ENCODE measurements at regions not wholly inside any gene's neighbourhood (a gene's known extent, or its start where the extent isn't known, plus 50 kb on each side); places are given as distances from the start of the nearest gene placed in this dataset.

GRCh38 chr10:111446966-111447365 lies 370.1 kb downstream of the ADRA2A start:
- TF ChIP-seq, protein P1, sequence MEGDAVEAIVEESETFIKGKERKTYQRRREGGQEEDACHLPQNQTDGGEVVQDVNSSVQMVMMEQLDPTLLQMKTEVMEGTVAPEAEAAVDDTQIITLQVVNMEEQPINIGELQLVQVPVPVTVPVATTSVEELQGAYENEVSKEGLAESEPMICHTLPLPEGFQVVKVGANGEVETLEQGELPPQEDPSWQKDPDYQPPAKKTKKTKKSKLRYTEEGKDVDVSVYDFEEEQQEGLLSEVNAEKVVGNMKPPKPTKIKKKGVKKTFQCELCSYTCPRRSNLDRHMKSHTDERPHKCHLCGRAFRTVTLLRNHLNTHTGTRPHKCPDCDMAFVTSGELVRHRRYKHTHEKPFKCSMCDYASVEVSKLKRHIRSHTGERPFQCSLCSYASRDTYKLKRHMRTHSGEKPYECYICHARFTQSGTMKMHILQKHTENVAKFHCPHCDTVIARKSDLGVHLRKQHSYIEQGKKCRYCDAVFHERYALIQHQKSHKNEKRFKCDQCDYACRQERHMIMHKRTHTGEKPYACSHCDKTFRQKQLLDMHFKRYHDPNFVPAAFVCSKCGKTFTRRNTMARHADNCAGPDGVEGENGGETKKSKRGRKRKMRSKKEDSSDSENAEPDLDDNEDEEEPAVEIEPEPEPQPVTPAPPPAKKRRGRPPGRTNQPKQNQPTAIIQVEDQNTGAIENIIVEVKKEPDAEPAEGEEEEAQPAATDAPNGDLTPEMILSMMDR (IDR thresholded peaks at IDR 0.05) = no peak
- no peaks in the 10 kb centered on the region for H3K36me3 ChIP-seq
- ATAC-seq (no peak), DNase-seq (no peak)
- no peaks in the 10 kb centered on the region for H3K4me1 ChIP-seq
- H3K27ac ChIP-seq = no peak overlapping the region
- H3K27me3 ChIP-seq = no peaks in the 10 kb centered on the region
- H3K4me3 ChIP-seq = no peak overlapping the region
- H3K9me3 ChIP-seq = no peaks in the 10 kb centered on the region
- intact Hi-C loops (cut with DNase I) = no loop called here

- no peak overlapping the region for H3K4me3 ChIP-seq
- H3K27me3 ChIP-seq = no peaks in the 10 kb centered on the region
- TF ChIP-seq, protein P1 (IDR thresholded peaks at IDR 0.05) = no peak
- no peaks in the 10 kb centered on the region for H3K36me3 ChIP-seq
- no peaks in the 10 kb centered on the region for H3K4me1 ChIP-seq
- no peaks in the 10 kb centered on the region for H3K9me3 ChIP-seq
- ATAC-seq (no peak), DNase-seq (no peak)
- H3K27ac ChIP-seq = no peak overlapping the region
- intact Hi-C loops (cut with DNase I) = no loop called here
Observed at GRCh38 chr10:111452153-111452552, 375.3 kb downstream of the ADRA2A start.

- H3K9me3 ChIP-seq = no peaks in the 10 kb centered on the region
- no peaks in the 10 kb centered on the region for H3K36me3 ChIP-seq
- no peak for DNase-seq
- ATAC-seq = no peak
- H3K4me1 ChIP-seq = no peaks in the 10 kb centered on the region
- TF ChIP-seq, protein P1 (IDR thresholded peaks at IDR 0.05) = no peak
- no peak overlapping the region for H3K4me3 ChIP-seq
- no peak overlapping the region for H3K27ac ChIP-seq
- intact Hi-C loops (cut with DNase I) = no loop called here
- H3K27me3 ChIP-seq = no peaks in the 10 kb centered on the region
Observed at GRCh38 chr10:111455776-111456426, 379.1 kb downstream of the ADRA2A start.

GRCh38 chr10:111458256-111458655 lies 381.4 kb downstream of the ADRA2A start:
- ATAC-seq (no peak), DNase-seq (no peak)
- H3K27ac ChIP-seq = no peak overlapping the region
- H3K4me3 ChIP-seq = no peak overlapping the region
- intact Hi-C loops (cut with DNase I) = no loop called here
- H3K4me1 ChIP-seq = no peaks in the 10 kb centered on the region
- H3K36me3 ChIP-seq = no peaks in the 10 kb centered on the region
- peaks cover 0 to 9% of the 10 kb centered on the region in 2 donors for H3K9me3 ChIP-seq
- TF ChIP-seq, protein P1 (IDR thresholded peaks at IDR 0.05) = no peak
- H3K27me3 ChIP-seq = no peaks in the 10 kb centered on the region

DNA sequence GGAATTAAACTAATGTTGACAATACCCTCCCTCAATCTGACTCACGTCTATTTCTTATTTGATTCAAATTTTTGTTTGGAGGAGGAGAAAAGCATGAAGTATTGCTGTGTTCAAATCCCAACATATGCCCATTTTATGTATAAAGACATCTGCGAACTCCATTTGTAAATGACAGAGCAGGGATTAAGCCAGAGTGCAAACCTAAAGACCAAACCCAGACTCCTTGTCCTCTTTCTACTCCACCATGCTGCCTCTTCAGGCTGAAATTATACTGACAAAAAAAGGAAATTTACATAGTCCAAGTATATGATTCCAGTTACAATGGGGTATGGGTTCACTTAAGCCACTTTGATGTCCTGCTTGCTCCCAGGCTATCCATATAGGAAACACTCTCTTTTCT lies 383.1 kb downstream of the ADRA2A start:
- Histone ChIP-seq H3K36me3 (no peaks in the 10 kb centered on the region), H3K4me3 (no peak overlapping the region), H3K4me1 (no peaks in the 10 kb centered on the region), H3K27ac (no peak overlapping the region), H3K9me3 (peaks cover 0 to 9% of the 10 kb centered on the region in 2 donors), H3K27me3 (no peaks in the 10 kb centered on the region)
- no peak for ATAC-seq
- TF ChIP-seq, protein P1 (IDR thresholded peaks at IDR 0.05) = no peak
- intact Hi-C loops (cut with DNase I) = no loop called here
- DNase-seq = no peak
